Lower leg skin (tissue), 4 donors: ENCODE measurements at regions not wholly inside any gene's neighbourhood (a gene's known extent, or its start where the extent isn't known, plus 50 kb on each side); places are given as distances from the start of the nearest gene placed in this dataset.

Experiments used
- DNase-seq, 2 donors: peaks; one replicate each; pipeline ENCODE4 v3.0.0-alpha.2; 2019; ENCODE audit warnings: low spot score in 2 of 2
- H3K4me3 ChIP-seq: fragments of 200-600 bp; sonication (generic); 2 replicates; pipeline ENCODE4 v1.5.1; 2017; ENCODE audit warnings: mild to moderate bottlenecking, low read depth; ENCODE audit not compliant: poor library complexity, severe bottlenecking
- CTCF ChIP-seq, 3 donors: fragments of 450-650 bp; IDR thresholded peaks; one replicate each; pipeline ENCODE4 v1.5.1; 2016; ENCODE audit warnings: antibody characterized with exemption in 3 of 3, mild to moderate bottlenecking in 3 of 3, moderate library complexity in 2 of 3
- POLR2A ChIP-seq, 2 donors: fragments of 450-650 bp; IDR thresholded peaks; one replicate each; pipeline ENCODE4 v1.6.1; 2016 to 2017; ENCODE audit warnings: antibody characterized with exemption in 2 of 2, mild to moderate bottlenecking in 1 of 2, moderate library complexity in 1 of 2
- WGBS, 2 donors: methylation state at CpG; one replicate each; pipeline ENCODE4 v1.1.5; 2018; 5-methylcytosine and 5-hydroxymethylcytosine counted together
- intact Hi-C: fragments of 100-400 bp; cut with DNase I; formaldehyde crosslinking; loops from one replicate; pipeline ENCODE4 v1.15.0; 2023; ENCODE audit warnings: low total_unique reads

GRCh38 chr4:66694739-66695138, 850.6 kb downstream of the CENPC start:
- TF ChIP-seq POLR2A (IDR thresholded peaks at IDR 0.05): no peak
- TF ChIP-seq CTCF (IDR thresholded peaks at IDR 0.05): no peak
- DNase-seq: no peak
- no peak overlapping the region for H3K4me3 ChIP-seq
- intact Hi-C loops: no loop called here
- WGBS, 2 donors: 78 to 80% methylated on average over 3 of the region's 3 CpGs

- 64 to 71% methylated on average over 1 of the region's 1 CpG for WGBS, 2 donors
- no peak for DNase-seq
- intact Hi-C loops: no loop called here
These were observed 851.6 kb downstream of the CENPC start for GRCh38 chr4:66693694-66694093.

GRCh38 chr4:66691101-66691500, 854.2 kb downstream of the CENPC start:
- 55 to 58% methylated on average over 4 of the region's 4 CpGs for WGBS, 2 donors
- intact Hi-C loops: no loop called here
- no peak for DNase-seq
- no peak for TF ChIP-seq CTCF (IDR thresholded peaks at IDR 0.05)
- no peak for TF ChIP-seq POLR2A (IDR thresholded peaks at IDR 0.05)
- no peak overlapping the region for H3K4me3 ChIP-seq

More at GRCh38 chr4:66693694-66694093, 851.6 kb downstream of the CENPC start:
- no peak overlapping the region for H3K4me3 ChIP-seq
- no peak for TF ChIP-seq POLR2A (IDR thresholded peaks at IDR 0.05)
- TF ChIP-seq CTCF (IDR thresholded peaks at IDR 0.05): no peak

- no peak for DNase-seq
- H3K4me3 ChIP-seq: no peak overlapping the region
- 24 to 31% methylated on average over 3 of the region's 3 CpGs for WGBS, 2 donors
- intact Hi-C loops: no loop called here
- TF ChIP-seq CTCF (IDR thresholded peaks at IDR 0.05) (no peak), POLR2A (IDR thresholded peaks at IDR 0.05) (no peak)
These were observed 856.6 kb downstream of the CENPC start for GRCh38 chr4:66688674-66689073.

GRCh38 chr4:66687459-66687858, 857.8 kb downstream of the CENPC start:
- intact Hi-C loops: no loop called here
- H3K4me3 ChIP-seq: no peak overlapping the region
- TF ChIP-seq CTCF (IDR thresholded peaks at IDR 0.05) (no peak), POLR2A (IDR thresholded peaks at IDR 0.05) (no peak)
- no peak for DNase-seq
- WGBS, 2 donors: 78 to 79% methylated on average over 2 of the region's 2 CpGs

GRCh38 chr4:66681962-66682361, 863.3 kb downstream of the CENPC start:
- no peak for TF ChIP-seq CTCF (IDR thresholded peaks at IDR 0.05)
- TF ChIP-seq POLR2A (IDR thresholded peaks at IDR 0.05): no peak
- H3K4me3 ChIP-seq: no peak overlapping the region
- DNase-seq: no peak
- intact Hi-C loops: no loop called here
